H1 (cell line): ENCODE measurements at regions not wholly inside any gene's neighbourhood (a gene's known extent, or its start where the extent isn't known, plus 50 kb on each side); places are given as distances from the start of the nearest gene placed in this dataset.

Source experiments
- CHD2 ChIP-seq: IDR thresholded peaks from 2 replicates; pipeline ENCODE4 v1.6.1; 2012; ENCODE audit warnings: low read length, improper control_type of control experiment
- CHD7 ChIP-seq: fragments of 300-600 bp; sonication (generic); IDR thresholded peaks from 2 replicates; pipeline ENCODE4 v1.7.1; 2012; ENCODE audit warnings: low read length, moderate library complexity, mild to moderate bottlenecking, inconsistent platforms; ENCODE audit not compliant: insufficient replicate concordance
- CTCF ChIP-seq, 3 experiments: IDR thresholded peaks; 1 replicate in 2 of 3; 2 replicates in 1 of 3; pipeline versions ENCODE4 v1.5.1 to v1.6.1; 2011; ENCODE audit warnings: low read length in 3 of 3, mild to moderate bottlenecking in 3 of 3, inconsistent platforms in 2 of 3, low read depth in 1 of 3, moderate library complexity in 1 of 3; ENCODE audit not compliant: insufficient read depth in 1 of 3; ENCODE audit errors: control extremely low read depth in 1 of 3
- E2F6 ChIP-seq: IDR thresholded peaks from 2 replicates; pipeline ENCODE4 v1.6.1; 2012; ENCODE audit warnings: inconsistent platforms
- POLR2AphosphoS5 ChIP-seq: IDR thresholded peaks from 2 replicates; pipeline ENCODE4 v1.6.1; 2011; ENCODE audit warnings: low read depth, low read length
- RAD21 ChIP-seq, 2 experiments: IDR thresholded peaks in 1 of 2; conservative IDR thresholded peaks in 1 of 2; 2 replicates each; pipeline ENCODE4 v1.6.1; 2011; ENCODE audit warnings: low read depth in 2 of 2, low read length in 2 of 2, improper control_type of control experiment in 1 of 2, inconsistent platforms in 1 of 2, mild to moderate bottlenecking in 1 of 2, moderate library complexity in 1 of 2
- RNF2 ChIP-seq: fragments of 200-900, 300-1000 bp; sonication (generic); IDR thresholded peaks from 2 replicates; pipeline ENCODE4 v1.7.1; 2016; ENCODE audit warnings: borderline replicate concordance, low read depth, mild to moderate bottlenecking, antibody characterized with exemption, low read length; ENCODE audit not compliant: poor library complexity, severe bottlenecking; ENCODE audit errors: missing control alignments
- SP4 ChIP-seq: IDR thresholded peaks from 2 replicates; pipeline ENCODE4 v1.6.1; 2012; ENCODE audit warnings: low read length, inconsistent platforms
- USF2 ChIP-seq: IDR thresholded peaks from 2 replicates; pipeline ENCODE4 v1.6.1; 2011; ENCODE audit warnings: low read length, improper control_type of control experiment

- no peak for TF ChIP-seq E2F6
- no peak for TF ChIP-seq CHD2
- TF ChIP-seq POLR2AphosphoS5, result no peak
- TF ChIP-seq RNF2, result no peak
- no peak for TF ChIP-seq CHD7
- TF ChIP-seq CTCF (IDR thresholded peaks at IDR 0.05; ENCODE audit: control extremely low read depth in 1 of 3, insufficient read depth in 1 of 3, low read depth in 1 of 3, low read length in 3 of 3), result no peak
- TF ChIP-seq USF2, result no peak
- TF ChIP-seq SP4, result no peak
- no peak for TF ChIP-seq RAD21 (IDR thresholded peaks at IDR 0.05 in 1 of 2, conservative IDR thresholded peaks at IDR 0.05 in 1 of 2; ENCODE audit: low read depth in 2 of 2, low read length in 2 of 2)
Measured at GRCh38 chr5:91532281-91532680, 149.2 kb upstream of the ARRDC3 start.
